ENCODE measurements at regions not wholly inside any gene's neighbourhood (a gene's known extent, or its start where the extent isn't known, plus 50 kb on each side); places are given as distances from the start of the nearest gene placed in this dataset.

DNA sequence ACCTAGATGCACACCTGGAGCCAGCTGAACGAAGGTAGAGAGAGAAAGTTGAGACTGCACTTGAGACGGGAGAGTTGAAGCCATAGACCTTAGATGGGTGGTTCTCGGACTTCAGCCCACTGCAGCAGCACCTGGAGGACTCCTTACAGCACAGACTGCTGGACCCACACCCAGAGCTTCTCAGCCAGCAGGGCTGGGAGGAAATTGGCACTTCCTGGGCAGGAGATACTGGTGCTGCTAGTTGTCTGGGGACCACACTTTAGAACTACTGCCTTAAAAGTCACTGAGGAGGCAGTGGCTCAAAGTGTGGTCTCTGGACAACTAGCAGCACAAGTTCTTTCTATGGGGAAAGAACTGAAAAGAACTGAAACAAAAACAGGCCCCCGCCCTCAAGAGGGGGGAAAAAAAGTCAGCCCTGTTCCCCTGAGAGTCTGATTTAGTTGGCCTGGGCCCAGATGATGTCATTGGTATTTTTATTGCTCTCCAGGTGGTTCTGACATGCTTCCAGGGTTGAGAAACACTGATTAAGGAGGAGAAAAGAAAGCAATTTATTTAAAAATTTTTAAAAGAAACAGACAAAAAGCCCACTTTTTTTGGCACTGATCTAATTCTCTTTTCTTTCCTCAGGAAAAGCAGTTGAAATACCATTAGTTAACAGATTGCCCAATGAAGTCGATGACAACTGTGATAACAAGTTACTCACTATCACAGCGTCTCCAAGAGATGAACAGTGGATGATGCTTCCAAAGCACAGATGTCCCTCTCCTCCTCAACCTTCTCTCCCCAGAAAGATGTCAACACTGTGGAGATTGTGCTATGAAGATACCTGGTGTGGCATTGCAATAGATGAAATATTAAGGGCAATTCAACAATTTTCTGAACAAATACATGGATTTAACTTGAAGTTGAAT lies 73.6 kb upstream of the ADAMTS16 start:
- TF ChIP-seq, protein P1, sequence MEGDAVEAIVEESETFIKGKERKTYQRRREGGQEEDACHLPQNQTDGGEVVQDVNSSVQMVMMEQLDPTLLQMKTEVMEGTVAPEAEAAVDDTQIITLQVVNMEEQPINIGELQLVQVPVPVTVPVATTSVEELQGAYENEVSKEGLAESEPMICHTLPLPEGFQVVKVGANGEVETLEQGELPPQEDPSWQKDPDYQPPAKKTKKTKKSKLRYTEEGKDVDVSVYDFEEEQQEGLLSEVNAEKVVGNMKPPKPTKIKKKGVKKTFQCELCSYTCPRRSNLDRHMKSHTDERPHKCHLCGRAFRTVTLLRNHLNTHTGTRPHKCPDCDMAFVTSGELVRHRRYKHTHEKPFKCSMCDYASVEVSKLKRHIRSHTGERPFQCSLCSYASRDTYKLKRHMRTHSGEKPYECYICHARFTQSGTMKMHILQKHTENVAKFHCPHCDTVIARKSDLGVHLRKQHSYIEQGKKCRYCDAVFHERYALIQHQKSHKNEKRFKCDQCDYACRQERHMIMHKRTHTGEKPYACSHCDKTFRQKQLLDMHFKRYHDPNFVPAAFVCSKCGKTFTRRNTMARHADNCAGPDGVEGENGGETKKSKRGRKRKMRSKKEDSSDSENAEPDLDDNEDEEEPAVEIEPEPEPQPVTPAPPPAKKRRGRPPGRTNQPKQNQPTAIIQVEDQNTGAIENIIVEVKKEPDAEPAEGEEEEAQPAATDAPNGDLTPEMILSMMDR (IDR thresholded peaks at IDR 0.05): no peak
- TF ChIP-seq POLR2A (IDR thresholded peaks at IDR 0.05): no peak
